Mucosa of descending colon (tissue), 3 donors: ENCODE measurements at regions not wholly inside any gene's neighbourhood (a gene's known extent, or its start where the extent isn't known, plus 50 kb on each side); places are given as distances from the start of the nearest gene placed in this dataset.

Source experiments
- ATAC-seq: fragments of 200-7000 bp; cut with Tn5 transposase; one replicate; pipeline ENCODE4 v1.9.1; 2020; ENCODE audit warnings: mild to moderate bottlenecking, moderate library complexity
- DNase-seq, 3 donors: peaks; one replicate each; pipeline ENCODE4 v3.0.0-alpha.2; 2020
- H3K36me3 ChIP-seq: fragments of 200-600 bp; one replicate; pipeline ENCODE4 v1.8.0; 2021; ENCODE audit warnings: low read depth, mild to moderate bottlenecking
- H3K4me1 ChIP-seq: fragments of 200-600 bp; one replicate; pipeline ENCODE4 v1.8.0; 2021; ENCODE audit warnings: low read depth, mild to moderate bottlenecking
- H3K4me3 ChIP-seq: fragments of 200-600 bp; one replicate; pipeline ENCODE4 v1.8.0; 2021; ENCODE audit warnings: mild to moderate bottlenecking
- H3K9me3 ChIP-seq: fragments of 200-600 bp; one replicate; pipeline ENCODE4 v1.8.0; 2021; ENCODE audit warnings: mild to moderate bottlenecking
- CTCF ChIP-seq: fragments of 200-600 bp; IDR thresholded peaks from one replicate; pipeline ENCODE4 v1.8.0; 2022; ENCODE audit warnings: antibody characterized with exemption, mild to moderate bottlenecking
- intact Hi-C, 2 donors: fragments of 100-400 bp; cut with DNase I in 1 of 2; cut with micrococcal nuclease in 1 of 2; formaldehyde crosslinking; loops; one replicate each; pipeline versions ENCODE4 v1.11.0 to v1.11.1; 2022; cut with DNase I, micrococcal nuclease
- donor health status: DM: no; HTN: no; CAD: no; lungs with moderate emphysema.
- donor health status: DM: no; HTN: no; CAD: no.
- donor health status: DM: no; HTN: yes; CAD: no.

DNA sequence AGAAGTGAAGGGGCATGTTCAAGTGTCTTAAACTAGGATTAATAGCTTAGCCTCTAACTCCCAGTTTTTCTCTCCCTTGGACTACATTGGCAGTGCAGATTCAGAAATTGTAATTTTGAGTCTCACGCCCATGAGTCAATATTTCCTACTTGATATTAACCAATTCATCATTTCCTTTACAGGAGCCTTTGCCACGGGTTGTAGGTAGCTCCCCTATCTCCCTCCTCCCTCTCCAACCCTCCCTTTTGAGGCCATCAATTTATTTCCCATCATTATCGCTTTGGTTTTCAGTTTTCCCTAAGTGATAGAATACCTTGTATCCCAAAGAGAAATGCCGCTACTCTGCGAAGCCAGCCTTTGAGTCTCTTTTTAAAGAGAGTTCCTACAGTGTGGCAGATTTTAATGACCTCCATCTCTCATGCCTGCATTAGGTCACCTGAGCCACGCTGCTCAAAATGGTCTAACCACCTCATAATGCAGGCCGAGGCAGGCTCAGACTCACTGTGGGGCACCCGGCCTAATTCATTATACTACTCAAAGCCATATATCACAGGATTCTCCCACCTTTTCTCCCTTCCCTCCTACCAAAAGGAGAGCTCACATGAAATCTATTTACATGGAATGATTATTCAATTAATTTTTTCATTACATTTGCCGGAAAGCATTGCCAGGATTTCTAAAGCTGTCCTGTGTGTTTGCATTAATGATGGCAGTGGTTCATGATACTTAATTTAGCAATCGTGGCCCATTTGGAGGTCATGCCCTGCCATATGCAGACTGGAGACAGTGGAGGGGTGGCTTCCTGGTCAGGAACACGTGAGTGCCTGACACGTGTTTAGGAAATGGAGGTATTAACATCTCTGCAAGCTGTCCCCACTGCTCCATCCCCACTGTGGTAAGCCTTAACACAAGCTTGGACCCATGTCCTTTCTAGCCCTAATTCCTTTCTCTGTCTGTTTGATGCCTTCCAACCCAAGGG is 448.2 kb upstream of the AUTS2 start:
- no peaks in the 10 kb centered on the region for H3K36me3 ChIP-seq
- no peak for DNase-seq
- intact Hi-C loops: no loop called here

GRCh38 chr7:69162326-69162725 is 435.9 kb upstream of the AUTS2 start:
- no peak for TF ChIP-seq CTCF
- H3K4me1 ChIP-seq: no peaks in the 10 kb centered on the region
- H3K9me3 ChIP-seq: peaks cover 21% of the 10 kb centered on the region
- no peak overlapping the region for H3K4me3 ChIP-seq
- no peaks in the 10 kb centered on the region for H3K36me3 ChIP-seq
- intact Hi-C loops: no loop called here
- DNase-seq (no peak), ATAC-seq (no peak)

More for the DNA sequence above, 448.2 kb upstream of the AUTS2 start:
- no peak for ATAC-seq
- no peaks in the 10 kb centered on the region for H3K4me1 ChIP-seq
- peaks cover 36% of the 10 kb centered on the region for H3K9me3 ChIP-seq
- no peak overlapping the region for H3K4me3 ChIP-seq
- no peak for TF ChIP-seq CTCF

DNA sequence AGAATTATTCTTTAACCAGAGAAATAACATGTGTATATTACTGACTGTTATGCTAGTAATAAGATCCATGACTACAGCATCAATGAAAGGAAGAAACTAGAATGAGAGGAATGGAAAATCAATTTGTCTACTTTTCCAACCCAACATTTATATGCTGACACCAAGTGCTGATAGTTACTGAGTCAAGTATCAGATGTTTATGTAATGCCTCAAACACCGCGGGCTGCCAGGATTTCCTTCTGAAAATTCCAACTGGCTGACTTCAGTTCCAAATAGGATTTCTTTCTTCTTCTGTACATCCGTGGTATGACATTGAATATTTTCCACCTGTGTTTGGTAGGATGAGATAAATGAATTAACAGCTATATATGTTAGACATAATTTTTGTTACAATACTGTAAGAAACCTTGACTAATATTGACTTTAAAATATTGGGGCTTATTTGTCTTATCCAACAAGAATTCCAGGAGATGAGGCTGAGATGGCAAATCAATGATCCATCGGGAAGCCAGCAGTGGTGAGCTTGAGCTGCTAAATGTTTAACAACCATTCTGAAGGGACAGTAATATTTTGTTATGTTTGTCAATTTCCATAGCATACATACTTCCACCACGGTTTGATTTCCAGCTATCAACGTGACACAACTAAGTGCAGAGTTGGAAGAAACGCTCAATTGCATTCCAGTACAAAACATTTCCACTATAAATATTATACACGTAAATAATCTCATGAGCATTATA is 435.2 kb upstream of the AUTS2 start:
- H3K4me1 ChIP-seq: no peaks in the 10 kb centered on the region
- H3K4me3 ChIP-seq: no peak overlapping the region
- peaks cover 27% of the 10 kb centered on the region for H3K9me3 ChIP-seq
- H3K36me3 ChIP-seq: no peaks in the 10 kb centered on the region
- intact Hi-C loops: no loop called here
- ATAC-seq (no peak), DNase-seq (no peak)
- no peak for TF ChIP-seq CTCF

- ATAC-seq: no peak
- Histone ChIP-seq H3K4me3 (no peak overlapping the region), H3K9me3 (peaks cover 19% of the 10 kb centered on the region), H3K36me3 (no peaks in the 10 kb centered on the region), H3K4me1 (no peaks in the 10 kb centered on the region)
- intact Hi-C loops: no loop called here
- no peak for DNase-seq
- TF ChIP-seq CTCF: no peak
Observed at GRCh38 chr7:69166979-69167516, 431.2 kb upstream of the AUTS2 start.

GRCh38 chr7:69169386-69169785 is 428.9 kb upstream of the AUTS2 start:
- Histone ChIP-seq H3K4me3 (no peak overlapping the region), H3K36me3 (no peaks in the 10 kb centered on the region), H3K9me3 (peaks cover 30% of the 10 kb centered on the region), H3K4me1 (no peaks in the 10 kb centered on the region)
- no peak for DNase-seq
- TF ChIP-seq CTCF: no peak
- intact Hi-C loops: no loop called here
- no peak for ATAC-seq
